B cell (primary cell): ENCODE measurements at regions not wholly inside any gene's neighbourhood (a gene's known extent, or its start where the extent isn't known, plus 50 kb on each side); places are given as distances from the start of the nearest gene placed in this dataset.

Source experiments
- ATAC-seq: fragments of 200-7000 bp; cut with Tn5 transposase; one replicate; pipeline ENCODE4 v1.10.0; 2021; ENCODE audit warnings: low read depth, mild to moderate bottlenecking, moderate number of reproducible peaks, moderate library complexity
- CTCF ChIA-PET: fragments of 350-600 bp; sonication (Branson Sonifier 250); formaldehyde crosslinking; loops from one replicate; lab custom pipeline; 2021; ENCODE audit warnings: antibody characterized with exemption, inconsistent platforms; lab: Charles Lee
- POLR2A ChIA-PET: fragments of 350-600 bp; sonication (Branson Sonifier 250); formaldehyde crosslinking; loops from one replicate; lab custom pipeline; 2021; ENCODE audit warnings: antibody characterized with exemption; lab: Charles Lee
- DNase-seq: peaks from one replicate; pipeline ENCODE4 v3.0.0; 2013
- H2AFZ ChIP-seq: 2 replicates; pipeline ENCODE4 v1.6.1; 2012; ENCODE audit warnings: mild to moderate bottlenecking, low read depth, low read length; ENCODE audit not compliant: insufficient read depth, poor library complexity, severe bottlenecking
- H3K27ac ChIP-seq, 2 donors: 1 replicate in 1 of 2; 2 replicates in 1 of 2; pipeline ENCODE4 v1.5.1; 2012 to 2013; ENCODE audit warnings: low read length in 2 of 2, mild to moderate bottlenecking in 2 of 2, moderate library complexity in 1 of 2
- H3K27me3 ChIP-seq, 4 experiments: fragments of 200-600 bp in 1 of 4; sonication (generic) in 1 of 4; replicated peaks in 1 of 4; 1 replicate in 2 of 4; 2 replicates in 2 of 4; pipeline versions ENCODE4 v1.6.1 to v1.7.0; 2013 to 2016; ENCODE audit warnings: low read length in 3 of 4, mild to moderate bottlenecking in 2 of 4, mixed read lengths in 1 of 4, moderate library complexity in 1 of 4; ENCODE audit not compliant: insufficient read depth in 4 of 4, control insufficient read depth in 3 of 4; ENCODE audit errors: control extremely low read depth in 1 of 4
- H3K36me3 ChIP-seq, 2 experiments: replicated peaks in 1 of 2; 1 replicate in 1 of 2; 2 replicates in 1 of 2; pipeline versions ENCODE4 v1.6.1 to v1.7.1; 2013; ENCODE audit warnings: low read length in 1 of 2; ENCODE audit not compliant: insufficient read depth in 2 of 2, control insufficient read depth in 1 of 2; ENCODE audit errors: control extremely low read depth in 1 of 2, extremely low read depth in 1 of 2
- H3K4me1 ChIP-seq, 2 donors: fragments of 200-600 bp in 1 of 2; sonication (generic) in 1 of 2; 1 replicate in 1 of 2; 2 replicates in 1 of 2; pipeline versions ENCODE4 v1.5.1 to v1.6.1; 2013 to 2017; ENCODE audit warnings: low read length in 2 of 2; ENCODE audit not compliant: control insufficient read depth in 2 of 2, insufficient read depth in 2 of 2
- H3K4me2 ChIP-seq: replicated peaks from 2 replicates; pipeline ENCODE3; 2012; ENCODE audit warnings: mild to moderate bottlenecking, low read depth, low read length; ENCODE audit not compliant: poor library complexity, severe bottlenecking
- H3K4me3 ChIP-seq, 5 experiments: fragments of 200-600 bp in 1 of 5; sonication (generic) in 1 of 5; 1 replicate in 3 of 5; 2 replicates in 2 of 5; pipeline versions ENCODE4 v1.5.1 to v1.7.0; 2011 to 2016; ENCODE audit warnings: low read length in 4 of 5, mild to moderate bottlenecking in 4 of 5, low read depth in 2 of 5, control low read depth in 1 of 5, moderate library complexity in 1 of 5; ENCODE audit not compliant: insufficient read depth in 1 of 5; ENCODE audit errors: control extremely low read depth in 1 of 5, extremely low read depth in 1 of 5
- H3K79me2 ChIP-seq: fragments of 200-600 bp; sonication (generic); one replicate; pipeline ENCODE4 v1.6.0; 2016; ENCODE audit warnings: low read length; ENCODE audit not compliant: control insufficient read depth, insufficient read depth
- H3K9ac ChIP-seq: fragments of 200-600 bp; sonication (generic); 2 replicates; pipeline ENCODE4 v1.6.1; 2017; ENCODE audit warnings: mild to moderate bottlenecking, low read length, moderate library complexity
- H3K9me3 ChIP-seq, 3 donors: one replicate each; pipeline versions ENCODE4 v1.6.1 to v1.7.1; 2013; ENCODE audit warnings: low read length in 2 of 3; ENCODE audit not compliant: control insufficient read depth in 2 of 3, insufficient read depth in 1 of 3; ENCODE audit errors: control extremely low read depth in 1 of 3
- H4K20me1 ChIP-seq: 2 replicates; pipeline ENCODE4 v1.6.0; 2012; ENCODE audit warnings: mild to moderate bottlenecking, low read length; ENCODE audit not compliant: insufficient read depth, control insufficient read depth, poor library complexity, severe bottlenecking
- H3K27ac Mint-ChIP-seq: one replicate; pipeline ENCODE4 v1.8.0; 2021; ENCODE audit warnings: mixed read lengths
- H3K27me3 Mint-ChIP-seq: one replicate; pipeline ENCODE4 v1.8.0; 2021; ENCODE audit warnings: mixed read lengths
- H3K4me1 Mint-ChIP-seq: one replicate; pipeline ENCODE4 v1.8.0; 2021; ENCODE audit warnings: mixed read lengths
- H3K4me3 Mint-ChIP-seq: one replicate; pipeline ENCODE4 v1.8.0; 2021; ENCODE audit warnings: mixed read lengths
- H3K9me3 Mint-ChIP-seq: one replicate; pipeline ENCODE4 v1.8.0; 2022; ENCODE audit warnings: mixed read lengths; ENCODE audit not compliant: insufficient read depth
- CTCF ChIP-seq: fragments of 200-600 bp; IDR thresholded peaks from one replicate; pipeline ENCODE4 v1.8.0; 2022; ENCODE audit warnings: antibody characterized with exemption, mild to moderate bottlenecking
- EZH2 ChIP-seq: IDR thresholded peaks from 2 replicates; pipeline ENCODE4 v1.6.1; 2012; ENCODE audit warnings: borderline replicate concordance, low read depth, mild to moderate bottlenecking, moderate library complexity, low read length; ENCODE audit not compliant: insufficient read depth, poor library complexity, severe bottlenecking
- WGBS: methylation state at CpG from one replicate; pipeline ENCODE4 v1.1.5; 2013; ENCODE audit warnings: missing lambda C conversion rate; ENCODE audit not compliant: insufficient coverage; 5-methylcytosine and 5-hydroxymethylcytosine counted together
- intact Hi-C: fragments of 100-400 bp; cut with micrococcal nuclease; formaldehyde crosslinking; loops from one replicate; pipeline ENCODE4 v1.10.0; 2022

GRCh38 chr13:74569251-74569650 lies 435.0 kb upstream of the KLF12 start:
- Histone ChIP-seq H3K4me3 (no peak overlapping the region), H3K27ac (no peak overlapping the region), H3K36me3 (no peaks in the 10 kb centered on the region), H2AFZ (no peak overlapping the region), H3K79me2 (no peaks in the 10 kb centered on the region), H3K4me2 (no peak overlapping the region), H3K9me3 (peaks cover 0 to 2% (median 0%) of the 10 kb centered on the region in 3 donors), H3K9ac (no peak overlapping the region), H3K4me1 (no peaks in the 10 kb centered on the region), H3K27me3 (peaks cover 0 to 5% (median 4%) of the 10 kb centered on the region in 4 experiments), H4K20me1 (no peaks in the 10 kb centered on the region)
- ChIA-PET CTCF (no interaction called here), POLR2A (no interaction called here)
- TF ChIP-seq CTCF: no peak
- TF ChIP-seq EZH2: no peak
- H3K4me3 Mint-ChIP-seq: no peak overlapping the region
- H3K27me3 Mint-ChIP-seq: peaks cover 39% of the 10 kb centered on the region
- H3K4me1 Mint-ChIP-seq: no peaks in the 10 kb centered on the region
- no peaks in the 10 kb centered on the region for H3K9me3 Mint-ChIP-seq
- no peak for DNase-seq
- no peak for ATAC-seq
- WGBS: no CpG with 5 or more reads among the region's 1 CpG
- no peak overlapping the region for H3K27ac Mint-ChIP-seq
- intact Hi-C loops: no loop called here

- no peaks in the 10 kb centered on the region for H3K4me1 ChIP-seq
Observed at GRCh38 chr13:74567485-74567884, 433.3 kb upstream of the KLF12 start.

More at GRCh38 chr13:74567485-74567884, 433.3 kb upstream of the KLF12 start:
- DNase-seq: no peak
- Mint-ChIP-seq H3K27ac (no peak overlapping the region), H3K4me3 (no peak overlapping the region), H3K4me1 (no peaks in the 10 kb centered on the region), H3K9me3 (no peaks in the 10 kb centered on the region), H3K27me3 (peaks cover 26% of the 10 kb centered on the region)
- WGBS: no CpG with 5 or more reads among the region's 3 CpGs
- intact Hi-C loops: no loop called here
- H3K9me3 ChIP-seq: peaks cover 0 to 2% (median 0%) of the 10 kb centered on the region in 3 donors
- H2AFZ ChIP-seq: no peak overlapping the region
- peaks cover 0 to 5% (median 0%) of the 10 kb centered on the region in 4 experiments for H3K27me3 ChIP-seq
- no peak for ATAC-seq
- CTCF ChIA-PET: no interaction called here
- no peak overlapping the region for H3K4me3 ChIP-seq
- H3K9ac ChIP-seq: no peak overlapping the region
- H3K27ac ChIP-seq: no peak overlapping the region
- POLR2A ChIA-PET: no interaction called here
- no peaks in the 10 kb centered on the region for H4K20me1 ChIP-seq
- H3K36me3 ChIP-seq: no peaks in the 10 kb centered on the region
- no peak for TF ChIP-seq EZH2
- TF ChIP-seq CTCF: no peak
- no peaks in the 10 kb centered on the region for H3K79me2 ChIP-seq
- no peak overlapping the region for H3K4me2 ChIP-seq
